Naive B cell (primary cell): ENCODE measurements at regions not wholly inside any gene's neighbourhood (a gene's known extent, or its start where the extent isn't known, plus 50 kb on each side); places are given as distances from the start of the nearest gene placed in this dataset.
A peak's percentile ranks its signal among the peaks of the same experiment; 100 is the strongest.

Source experiments
- ATAC-seq, 2 donors: fragments of 150-1000 bp; cut with Tn5 transposase; 2 replicates each; pipeline ENCODE4 v1.10.0; 2021; ENCODE audit warnings: low read depth in 2 of 2, mild to moderate bottlenecking in 2 of 2, moderate library complexity in 2 of 2
- DNase-seq: peaks from one replicate; pipeline ENCODE4 v3.0.0; 2022
- H3K27ac Mint-ChIP-seq, 6 donors: one replicate each; pipeline ENCODE4 v1.8.0; 2020 to 2022; ENCODE audit warnings: mild to moderate bottlenecking in 6 of 6, mixed read lengths in 6 of 6, moderate library complexity in 5 of 6, inconsistent platforms in 2 of 6
- H3K27me3 Mint-ChIP-seq, 3 donors: one replicate each; pipeline ENCODE4 v1.8.0; 2021 to 2022; ENCODE audit warnings: mixed read lengths in 3 of 3, mild to moderate bottlenecking in 1 of 3
- H3K36me3 Mint-ChIP-seq, 2 donors: one replicate each; pipeline ENCODE4 v1.8.0; 2020 to 2022; ENCODE audit warnings: mixed read lengths in 2 of 2, inconsistent platforms in 1 of 2, mild to moderate bottlenecking in 1 of 2
- H3K4me1 Mint-ChIP-seq, 3 donors: one replicate each; pipeline ENCODE4 v1.8.0; 2020 to 2022; ENCODE audit warnings: mixed read lengths in 3 of 3, inconsistent platforms in 1 of 3, mild to moderate bottlenecking in 1 of 3, moderate library complexity in 1 of 3
- H3K4me3 Mint-ChIP-seq, 8 donors: one replicate each; pipeline ENCODE4 v1.8.0; 2020 to 2022; ENCODE audit warnings: mild to moderate bottlenecking in 8 of 8, mixed read lengths in 8 of 8, moderate library complexity in 8 of 8, inconsistent platforms in 2 of 8
- H3K9me3 Mint-ChIP-seq, 7 donors: one replicate each; pipeline ENCODE4 v1.8.0; 2020 to 2022; ENCODE audit warnings: mixed read lengths in 7 of 7, mild to moderate bottlenecking in 5 of 7, inconsistent platforms in 2 of 7, moderate library complexity in 1 of 7

GRCh38 chr18:6666012-6666685, 63.4 kb upstream of the ARHGAP28 start:
- peaks cover 0 to 9% (median 0%) of the 10 kb centered on the region in 7 donors for H3K9me3 Mint-ChIP-seq
- H3K27ac Mint-ChIP-seq = no peak overlapping the region
- no peaks in the 10 kb centered on the region for H3K4me1 Mint-ChIP-seq
- no peaks in the 10 kb centered on the region for H3K27me3 Mint-ChIP-seq
- no peak for DNase-seq
- no peak for ATAC-seq
- H3K4me3 Mint-ChIP-seq = no peak overlapping the region
- H3K36me3 Mint-ChIP-seq = no peaks in the 10 kb centered on the region

- H3K36me3 Mint-ChIP-seq = no peaks in the 10 kb centered on the region
- ATAC-seq (no peak), DNase-seq (no peak)
- H3K4me3 Mint-ChIP-seq = no peak overlapping the region
- H3K27me3 Mint-ChIP-seq = no peaks in the 10 kb centered on the region
- no peaks in the 10 kb centered on the region for H3K4me1 Mint-ChIP-seq
- H3K27ac Mint-ChIP-seq = no peak overlapping the region
- H3K9me3 Mint-ChIP-seq = peaks cover 0 to 7% (median 2%) of the 10 kb centered on the region in 7 donors
Observed at GRCh38 chr18:6668836-6669235, 60.7 kb upstream of the ARHGAP28 start.

- no peaks in the 10 kb centered on the region for H3K36me3 Mint-ChIP-seq
- DNase-seq (no peak), ATAC-seq (no peak)
- H3K4me3 Mint-ChIP-seq = no peak overlapping the region
- no peaks in the 10 kb centered on the region for H3K27me3 Mint-ChIP-seq
- H3K27ac Mint-ChIP-seq = peak overlapping the region in 1 of 6 donors; percentile 4
- peaks cover 0 to 18% (median 6%) of the 10 kb centered on the region in 7 donors for H3K9me3 Mint-ChIP-seq
- H3K4me1 Mint-ChIP-seq = no peaks in the 10 kb centered on the region
Observed at GRCh38 chr18:6672821-6673308, 56.7 kb upstream of the ARHGAP28 start.

- peaks cover 0 to 17% (median 5%) of the 10 kb centered on the region in 7 donors for H3K9me3 Mint-ChIP-seq
- no peaks in the 10 kb centered on the region for H3K27me3 Mint-ChIP-seq
Observed at GRCh38 chr18:6677086-6677485, 52.4 kb upstream of the ARHGAP28 start.

GRCh38 chr18:6679201-6679600, 50.3 kb upstream of the ARHGAP28 start:
- no peak for ATAC-seq
- no peaks in the 10 kb centered on the region for H3K27me3 Mint-ChIP-seq
- no peak overlapping the region for H3K4me3 Mint-ChIP-seq
- no peaks in the 10 kb centered on the region for H3K4me1 Mint-ChIP-seq
- no peaks in the 10 kb centered on the region for H3K36me3 Mint-ChIP-seq
- H3K27ac Mint-ChIP-seq = no peak overlapping the region
- no peak for DNase-seq
- peaks cover 0 to 13% (median 4%) of the 10 kb centered on the region in 7 donors for H3K9me3 Mint-ChIP-seq

More at GRCh38 chr18:6677086-6677485, 52.4 kb upstream of the ARHGAP28 start:
- ATAC-seq (no peak), DNase-seq (no peak)
- Mint-ChIP-seq H3K27ac (no peak overlapping the region), H3K4me1 (no peaks in the 10 kb centered on the region), H3K36me3 (no peaks in the 10 kb centered on the region), H3K4me3 (no peak overlapping the region)
